Uterus (tissue), 2 donors: ENCODE measurements at regions not wholly inside any gene's neighbourhood (a gene's known extent, or its start where the extent isn't known, plus 50 kb on each side); places are given as distances from the start of the nearest gene placed in this dataset.

Source experiments
- POLR2A ChIP-seq, 2 donors: fragments of 450-650 bp; IDR thresholded peaks; one replicate each; pipeline ENCODE4 v1.6.1; 2016; ENCODE audit warnings: antibody characterized with exemption in 2 of 2, mild to moderate bottlenecking in 1 of 2, moderate library complexity in 1 of 2
- TF ChIP-seq, protein P1 (sequence below), 4 experiments: fragments of 200-600 bp in 2 of 4; fragments of 450-650 bp in 2 of 4; sonication (generic) in 2 of 4; IDR thresholded peaks; one replicate each; pipeline ENCODE4 v1.5.1; 2016 to 2019; ENCODE audit warnings: antibody characterized with exemption in 4 of 4, mild to moderate bottlenecking in 2 of 4, moderate library complexity in 1 of 4

DNA sequence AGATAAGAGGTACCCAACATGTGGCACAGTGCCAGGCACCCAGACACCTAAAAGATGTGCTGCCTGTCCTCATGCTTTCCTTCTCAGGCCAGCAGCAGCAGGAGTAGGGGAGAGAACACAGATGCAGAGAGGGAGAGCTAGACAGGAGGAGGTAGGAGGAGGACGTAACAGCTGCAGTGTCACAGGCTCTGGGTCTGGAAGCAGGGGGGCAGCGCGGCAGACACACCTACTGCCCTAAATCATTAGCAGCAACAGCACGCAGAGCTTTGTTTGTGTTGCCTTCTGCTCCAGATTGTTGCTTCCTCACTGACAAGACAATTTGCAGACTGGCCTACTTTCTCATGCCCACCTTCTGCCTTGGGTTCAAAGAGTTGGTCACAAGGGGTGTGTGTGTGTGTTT, 196.7 kb upstream of the DAB1 start:
- TF ChIP-seq, protein P1, sequence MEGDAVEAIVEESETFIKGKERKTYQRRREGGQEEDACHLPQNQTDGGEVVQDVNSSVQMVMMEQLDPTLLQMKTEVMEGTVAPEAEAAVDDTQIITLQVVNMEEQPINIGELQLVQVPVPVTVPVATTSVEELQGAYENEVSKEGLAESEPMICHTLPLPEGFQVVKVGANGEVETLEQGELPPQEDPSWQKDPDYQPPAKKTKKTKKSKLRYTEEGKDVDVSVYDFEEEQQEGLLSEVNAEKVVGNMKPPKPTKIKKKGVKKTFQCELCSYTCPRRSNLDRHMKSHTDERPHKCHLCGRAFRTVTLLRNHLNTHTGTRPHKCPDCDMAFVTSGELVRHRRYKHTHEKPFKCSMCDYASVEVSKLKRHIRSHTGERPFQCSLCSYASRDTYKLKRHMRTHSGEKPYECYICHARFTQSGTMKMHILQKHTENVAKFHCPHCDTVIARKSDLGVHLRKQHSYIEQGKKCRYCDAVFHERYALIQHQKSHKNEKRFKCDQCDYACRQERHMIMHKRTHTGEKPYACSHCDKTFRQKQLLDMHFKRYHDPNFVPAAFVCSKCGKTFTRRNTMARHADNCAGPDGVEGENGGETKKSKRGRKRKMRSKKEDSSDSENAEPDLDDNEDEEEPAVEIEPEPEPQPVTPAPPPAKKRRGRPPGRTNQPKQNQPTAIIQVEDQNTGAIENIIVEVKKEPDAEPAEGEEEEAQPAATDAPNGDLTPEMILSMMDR (IDR thresholded peaks at IDR 0.05) = no peak
- no peak for TF ChIP-seq POLR2A (IDR thresholded peaks at IDR 0.05)
